GM12878 (cell line): ENCODE measurements at regions not wholly inside any gene's neighbourhood (a gene's known extent, or its start where the extent isn't known, plus 50 kb on each side); places are given as distances from the start of the nearest gene placed in this dataset.

ENCODE experiments used
- ATAC-seq: fragments of 200-7000 bp; cut with Tn5 transposase; 3 replicates; pipeline ENCODE4 v1.9.1; 2020; ENCODE audit warnings: mild to moderate bottlenecking, moderate library complexity
- BruUV-seq: library from RNA; stranded (reverse); fragments of 400-500 nt; replicated peaks from 2 replicates; lab custom pipeline; 2021; lab: Mats Ljungman, UMichigan
- CTCF ChIA-PET: fragments of 300-600 bp; sonication (Branson Sonifier 250); formaldehyde crosslinking; extraction: SDS; loops from one replicate; lab custom pipeline; 2021; ENCODE audit warnings: inconsistent platforms; lab: Yijun Ruan, JAX
- POLR2A ChIA-PET: fragments of 350-600 bp; formaldehyde crosslinking; extraction: SDS; loops from one replicate; lab custom pipeline; 2021; ENCODE audit warnings: inconsistent platforms; lab: Charles Lee
- RAD21 ChIA-PET: fragments of 300-600 bp; sonication (Branson Sonifier 250); formaldehyde crosslinking; loops from one replicate; lab custom pipeline; 2023; ENCODE audit warnings: antibody characterized with exemption; ENCODE audit not compliant: unreplicated experiment; lab: Charles Lee
- SMC1A ChIA-PET: fragments of 300-600 bp; sonication (Branson Sonifier 250); formaldehyde crosslinking; loops from one replicate; lab custom pipeline; 2023; ENCODE audit not compliant: unreplicated experiment, uncharacterized antibody; lab: Charles Lee
- DNase-seq: peaks from one replicate; pipeline ENCODE4 v3.0.0-alpha.2; 2011; ENCODE audit warnings: low read depth, low spot score
- FAIRE-seq: peaks from 3 replicates; lab custom pipeline; 2011; peaks lifted over from hg19 to GRCh38; lab: Jason Lieb, UNC
- H2AFZ ChIP-seq: 2 replicates; pipeline ENCODE4 v1.6.0; 2011; ENCODE audit warnings: low read depth, low read length, control low read depth; ENCODE audit not compliant: control insufficient read depth
- H3K27ac ChIP-seq: 2 replicates; pipeline ENCODE4 v1.5.1; 2011; ENCODE audit warnings: control low read depth; ENCODE audit not compliant: control insufficient read depth, insufficient read depth
- H3K27me3 ChIP-seq, 2 experiments: replicated peaks in 1 of 2; 2 replicates each; pipeline versions ENCODE4 v1.6.0 to v1.6.1; 2011; ENCODE audit warnings: low read length in 1 of 2; ENCODE audit not compliant: control insufficient read depth in 2 of 2, insufficient read depth in 2 of 2
- H3K36me3 ChIP-seq, 2 experiments: 2 replicates each; pipeline ENCODE4 v1.5.1; 2011; ENCODE audit warnings: low read length in 1 of 2; ENCODE audit not compliant: control insufficient read depth in 2 of 2, insufficient read depth in 2 of 2
- H3K4me1 ChIP-seq: 2 replicates; pipeline ENCODE4 v1.6.1; 2011; ENCODE audit warnings: mild to moderate bottlenecking, low read length, moderate library complexity, mixed read lengths; ENCODE audit not compliant: control insufficient read depth, insufficient read depth
- H3K4me2 ChIP-seq: 2 replicates; pipeline ENCODE4 v1.6.0; 2011; ENCODE audit warnings: control low read depth; ENCODE audit not compliant: control insufficient read depth, insufficient read depth
- H3K4me3 ChIP-seq: fragments of 200-600 bp; sonication (generic); 2 replicates; pipeline ENCODE4 v1.5.1; 2016
- H3K79me2 ChIP-seq: 2 replicates; pipeline ENCODE4 v1.6.0; 2011; ENCODE audit warnings: low read length; ENCODE audit not compliant: control insufficient read depth, insufficient read depth
- H3K9ac ChIP-seq: 2 replicates; pipeline ENCODE4 v1.8.0; 2011; ENCODE audit warnings: low read length, control low read depth, mixed read lengths; ENCODE audit not compliant: control insufficient read depth, insufficient read depth
- H3K9me3 ChIP-seq: replicated peaks from 3 replicates; pipeline ENCODE4 v1.5.1; 2011; ENCODE audit warnings: mild to moderate bottlenecking, low read length; ENCODE audit not compliant: control insufficient read depth, insufficient read depth
- H4K20me1 ChIP-seq: 2 replicates; pipeline ENCODE4 v1.6.0; 2011; ENCODE audit not compliant: control insufficient read depth, insufficient read depth
- BCL11A ChIP-seq: IDR thresholded peaks from 2 replicates; pipeline ENCODE4 v1.6.1; 2011; ENCODE audit warnings: low read depth, low read length
- CBX3 ChIP-seq: fragments of 200-600 bp; sonication (generic); IDR thresholded peaks from 2 replicates; pipeline ENCODE4 v1.6.1; 2016; ENCODE audit warnings: low read depth, borderline replicate concordance
- CREM ChIP-seq: IDR thresholded peaks from 2 replicates; pipeline ENCODE4 v1.6.1; 2014; ENCODE audit warnings: antibody characterized with exemption, low read depth
- EGR1 ChIP-seq, 2 experiments: IDR thresholded peaks; 1 replicate in 1 of 2; 2 replicates in 1 of 2; pipeline ENCODE4 v1.6.1; 2011 to 2012; ENCODE audit warnings: low read depth in 2 of 2, low read length in 2 of 2, borderline replicate concordance in 1 of 2, mild to moderate bottlenecking in 1 of 2, moderate library complexity in 1 of 2
- FOXM1 ChIP-seq: IDR thresholded peaks from 2 replicates; pipeline ENCODE4 v1.6.1; 2012; ENCODE audit warnings: low read depth, mild to moderate bottlenecking, inconsistent platforms, low read length, moderate library complexity
- GATAD2B ChIP-seq: fragments of 450-650 bp; conservative IDR thresholded peaks from 2 replicates; pipeline ENCODE4 v1.6.1; 2017; ENCODE audit warnings: low read depth, mild to moderate bottlenecking, moderate library complexity
- IKZF1 ChIP-seq: fragments of 450-650 bp; conservative IDR thresholded peaks from 2 replicates; pipeline ENCODE4 v1.6.1; 2017; ENCODE audit warnings: antibody characterized with exemption, mild to moderate bottlenecking
- PAX8 ChIP-seq: fragments of 450-650 bp; IDR thresholded peaks from 2 replicates; pipeline ENCODE4 v1.6.1; 2017; ENCODE audit warnings: mild to moderate bottlenecking, moderate library complexity
- RAD21 ChIP-seq: IDR thresholded peaks from 2 replicates; pipeline ENCODE4 v1.6.1; 2011; ENCODE audit warnings: mild to moderate bottlenecking, low read depth, low read length, moderate library complexity; ENCODE audit not compliant: insufficient read depth
- SREBF2 ChIP-seq: IDR thresholded peaks from 2 replicates; pipeline ENCODE4 v1.6.1; 2012; ENCODE audit warnings: mild to moderate bottlenecking, low read length
- SRF ChIP-seq, 2 experiments: IDR thresholded peaks; 2 replicates each; pipeline ENCODE4 v1.6.1; 2011; ENCODE audit warnings: low read depth in 2 of 2, low read length in 2 of 2, mild to moderate bottlenecking in 1 of 2, moderate library complexity in 1 of 2
- STAT1 ChIP-seq: fragments of 450-650 bp; conservative IDR thresholded peaks from 2 replicates; pipeline ENCODE4 v1.6.1; 2014; ENCODE audit warnings: antibody characterized with exemption, mild to moderate bottlenecking
- ZNF384 ChIP-seq: IDR thresholded peaks from 2 replicates; pipeline ENCODE4 v1.6.1; 2012; ENCODE audit warnings: low read depth, mild to moderate bottlenecking, low read length, improper control_type of control experiment, borderline replicate concordance
- WGBS: methylation state at CpG from one replicate; pipeline ENCODE4 v1.1.6; 2016; ENCODE audit warnings: low lambda C conversion rate; ENCODE audit not compliant: insufficient replicate concordance, insufficient coverage; ENCODE audit errors: missing lambda C conversion rate; 5-methylcytosine and 5-hydroxymethylcytosine counted together
- in situ Hi-C: fragments of 300-500 bp; cut with MboI; formaldehyde crosslinking; loops from 9 replicates; pipeline ENCODE4 v1.14.3; 2018; ENCODE audit warnings: mixed read lengths
- intact Hi-C: fragments of 100-400 bp; cut with micrococcal nuclease; formaldehyde crosslinking; loops from one replicate; pipeline ENCODE4 v1.14.2; 2022; ENCODE audit not compliant: unreplicated experiment
- TF ChIP-seq, protein P1 (sequence below): fragments of 450-650 bp; IDR thresholded peaks from 2 replicates; pipeline ENCODE4 v1.6.1; 2017; ENCODE audit warnings: mild to moderate bottlenecking
- TF ChIP-seq, protein P2 (sequence below), 3 experiments: IDR thresholded peaks in 2 of 3; conservative IDR thresholded peaks in 1 of 3; 2 replicates each; pipeline ENCODE4 v1.5.1; 2011; ENCODE audit warnings: low read depth in 3 of 3, low read length in 3 of 3, mild to moderate bottlenecking in 3 of 3, control low read depth in 2 of 3, moderate library complexity in 2 of 3, inconsistent platforms in 1 of 3, mixed read lengths in 1 of 3; ENCODE audit not compliant: control insufficient read depth in 2 of 3, insufficient read depth in 1 of 3; ENCODE audit errors: extremely low read depth in 1 of 3

DNA sequence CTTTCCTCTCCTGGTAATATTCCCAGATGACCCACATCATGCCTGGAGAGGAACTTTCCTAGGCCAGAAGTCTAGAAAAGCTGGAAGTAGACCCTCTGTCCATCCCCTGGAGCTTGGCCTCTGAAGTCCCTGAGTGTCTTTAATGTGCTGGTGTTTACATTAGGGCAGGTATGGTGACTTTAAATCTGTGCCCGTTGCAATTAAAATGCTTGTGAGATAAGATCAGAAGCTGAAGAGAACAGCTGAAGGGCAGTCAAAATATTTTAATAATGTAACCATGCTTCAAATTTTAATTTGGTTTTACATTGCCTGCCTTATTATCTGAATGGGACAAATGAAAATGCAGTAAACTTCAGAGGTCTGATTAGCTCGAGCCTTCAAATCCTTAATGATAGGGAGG, 1022.5 kb downstream of the BCL11B start:
- ChIA-PET RAD21 (interaction anchor here (0.6 to 1.4 kb wide), 4 partner anchors 12 to 1017 kb away, joined by 3 read pairs; no protein-coding TSS in a partner anchor), POLR2A (no interaction called here)
- no peak for FAIRE-seq
- H2AFZ ChIP-seq = no peak overlapping the region
- intact Hi-C loops = no loop called here
- no peaks in the 10 kb centered on the region for H3K79me2 ChIP-seq
- no peaks in the 10 kb centered on the region for H3K27me3 ChIP-seq
- TF ChIP-seq EGR1 (IDR thresholded peaks at IDR 0.05; ENCODE audit: borderline replicate concordance in 1 of 2, low read depth in 2 of 2, low read length in 2 of 2) = no peak
- TF ChIP-seq GATAD2B = no peak
- TF ChIP-seq ZNF384 = no peak
- TF ChIP-seq STAT1 = no peak
- no peak for TF ChIP-seq CREM
- no peak for TF ChIP-seq RAD21
- TF ChIP-seq, all 136 proteins: peak for 0
- Histone ChIP-seq H3K9me3 (no peaks in the 10 kb centered on the region; the same call in 2 of the 3 replicates), H3K4me3 (no peak overlapping the region), H3K9ac (no peak overlapping the region), H3K4me2 (no peak overlapping the region), H3K27ac (no peak overlapping the region), H3K4me1 (no peaks in the 10 kb centered on the region), H4K20me1 (no peaks in the 10 kb centered on the region), H3K36me3 (no peaks in the 10 kb centered on the region)
- no TSS peak for BruUV-seq
- no peak for ATAC-seq
- ChIA-PET SMC1A (interaction anchor here (1.1 to 2.1 kb wide), 7 partner anchors 9 to 110 kb away, joined by 3 to 7 read pairs (median 4); no protein-coding TSS in a partner anchor), CTCF (interaction anchor here (0.7 to 1.5 kb wide), 5 partner anchors 9 to 50 kb away, joined by 3 to 5 read pairs (median 4); no protein-coding TSS in a partner anchor)
- WGBS = 0% methylated on average over 2 of the region's 2 CpGs
- in situ Hi-C loops = no loop called here
- no peak for DNase-seq

DNA sequence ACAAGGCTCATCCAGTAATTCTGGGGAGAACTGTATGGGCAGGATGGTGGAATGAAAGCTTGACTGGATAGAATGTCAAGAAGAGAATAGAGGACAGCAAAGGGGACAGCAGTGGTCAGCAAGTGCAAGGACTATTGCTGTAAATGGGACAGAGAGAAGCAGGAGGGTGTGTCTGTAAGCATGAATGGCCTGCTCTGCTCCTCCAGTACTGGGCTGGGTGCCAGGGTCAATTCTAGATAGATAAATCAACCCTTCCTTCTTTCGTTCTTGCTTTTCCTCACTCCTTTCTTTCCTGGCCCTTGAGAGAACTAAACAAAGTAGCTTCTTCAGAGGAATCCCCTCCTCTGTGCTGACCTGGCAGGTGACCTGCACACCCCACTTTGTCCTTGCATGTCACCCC, 1019.2 kb downstream of the BCL11B start:
- ChIA-PET POLR2A (interaction anchor here (0.6 kb wide), 1 partner anchor 37 kb away, joined by 3 read pairs; no protein-coding TSS in a partner anchor), RAD21 (no interaction called here), SMC1A (interaction anchor here (0.7 to 1.7 kb wide), 2 partner anchors 10 to 95 kb away, joined by 3 to 9 read pairs; no protein-coding TSS in a partner anchor), CTCF (no interaction called here)
- H3K9me3 ChIP-seq = no peaks in the 10 kb centered on the region; the same call in 2 of the 3 replicates
- intact Hi-C loops (no loop called here), in situ Hi-C loops (no loop called here)
- no peak for FAIRE-seq
- H3K36me3 ChIP-seq = no peaks in the 10 kb centered on the region
- no peaks in the 10 kb centered on the region for H3K4me1 ChIP-seq
- no peaks in the 10 kb centered on the region for H3K27me3 ChIP-seq
- H3K4me2 ChIP-seq = no peak overlapping the region
- no peak overlapping the region for H3K27ac ChIP-seq
- no peak overlapping the region for H2AFZ ChIP-seq
- H3K4me3 ChIP-seq = no peak overlapping the region
- DNase-seq = no peak
- ATAC-seq = no peak
- WGBS = 13% methylated on average over 1 of the region's 1 CpG
- no peak overlapping the region for H3K9ac ChIP-seq
- no TSS peak for BruUV-seq
- H3K79me2 ChIP-seq = no peaks in the 10 kb centered on the region
- H4K20me1 ChIP-seq = no peaks in the 10 kb centered on the region
- TF ChIP-seq FOXM1 (no peak), SREBF2 (no peak), CBX3 (no peak), SRF (IDR thresholded peaks at IDR 0.05; ENCODE audit: low read depth in 2 of 2, low read length in 2 of 2) (no peak), IKZF1 (no peak), BCL11A (no peak), PAX8 (no peak)
- TF ChIP-seq, protein P1, sequence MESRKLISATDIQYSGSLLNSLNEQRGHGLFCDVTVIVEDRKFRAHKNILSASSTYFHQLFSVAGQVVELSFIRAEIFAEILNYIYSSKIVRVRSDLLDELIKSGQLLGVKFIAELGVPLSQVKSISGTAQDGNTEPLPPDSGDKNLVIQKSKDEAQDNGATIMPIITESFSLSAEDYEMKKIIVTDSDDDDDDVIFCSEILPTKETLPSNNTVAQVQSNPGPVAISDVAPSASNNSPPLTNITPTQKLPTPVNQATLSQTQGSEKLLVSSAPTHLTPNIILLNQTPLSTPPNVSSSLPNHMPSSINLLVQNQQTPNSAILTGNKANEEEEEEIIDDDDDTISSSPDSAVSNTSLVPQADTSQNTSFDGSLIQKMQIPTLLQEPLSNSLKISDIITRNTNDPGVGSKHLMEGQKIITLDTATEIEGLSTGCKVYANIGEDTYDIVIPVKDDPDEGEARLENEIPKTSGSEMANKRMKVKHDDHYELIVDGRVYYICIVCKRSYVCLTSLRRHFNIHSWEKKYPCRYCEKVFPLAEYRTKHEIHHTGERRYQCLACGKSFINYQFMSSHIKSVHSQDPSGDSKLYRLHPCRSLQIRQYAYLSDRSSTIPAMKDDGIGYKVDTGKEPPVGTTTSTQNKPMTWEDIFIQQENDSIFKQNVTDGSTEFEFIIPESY = no peak
- TF ChIP-seq, protein P2, sequence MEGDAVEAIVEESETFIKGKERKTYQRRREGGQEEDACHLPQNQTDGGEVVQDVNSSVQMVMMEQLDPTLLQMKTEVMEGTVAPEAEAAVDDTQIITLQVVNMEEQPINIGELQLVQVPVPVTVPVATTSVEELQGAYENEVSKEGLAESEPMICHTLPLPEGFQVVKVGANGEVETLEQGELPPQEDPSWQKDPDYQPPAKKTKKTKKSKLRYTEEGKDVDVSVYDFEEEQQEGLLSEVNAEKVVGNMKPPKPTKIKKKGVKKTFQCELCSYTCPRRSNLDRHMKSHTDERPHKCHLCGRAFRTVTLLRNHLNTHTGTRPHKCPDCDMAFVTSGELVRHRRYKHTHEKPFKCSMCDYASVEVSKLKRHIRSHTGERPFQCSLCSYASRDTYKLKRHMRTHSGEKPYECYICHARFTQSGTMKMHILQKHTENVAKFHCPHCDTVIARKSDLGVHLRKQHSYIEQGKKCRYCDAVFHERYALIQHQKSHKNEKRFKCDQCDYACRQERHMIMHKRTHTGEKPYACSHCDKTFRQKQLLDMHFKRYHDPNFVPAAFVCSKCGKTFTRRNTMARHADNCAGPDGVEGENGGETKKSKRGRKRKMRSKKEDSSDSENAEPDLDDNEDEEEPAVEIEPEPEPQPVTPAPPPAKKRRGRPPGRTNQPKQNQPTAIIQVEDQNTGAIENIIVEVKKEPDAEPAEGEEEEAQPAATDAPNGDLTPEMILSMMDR (IDR thresholded peaks at IDR 0.05 in 2 of 3, conservative IDR thresholded peaks at IDR 0.05 in 1 of 3; ENCODE audit: control insufficient read depth in 2 of 3, extremely low read depth in 1 of 3, insufficient read depth in 1 of 3, low read depth in 3 of 3, low read length in 3 of 3) = no peak
